ENCODE measurements at regions not wholly inside any gene's neighbourhood (a gene's known extent, or its start where the extent isn't known, plus 50 kb on each side); places are given as distances from the start of the nearest gene placed in this dataset.

- no peak for DNase-seq
Observed at GRCh38 chr4:138686106-138686835, 329.3 kb upstream of the NOCT start.

- DNase-seq, result peak; percentile 31
Observed at GRCh38 chr4:138685316-138685715, 330.3 kb upstream of the NOCT start.

GRCh38 chr4:138680989-138681604 is 334.5 kb upstream of the NOCT start:
- DNase-seq, result peak; percentile 78

GRCh38 chr4:138680256-138680655 is 335.3 kb upstream of the NOCT start:
- DNase-seq, result no peak

GRCh38 chr4:138678985-138679746 is 336.4 kb upstream of the NOCT start:
- no peak for DNase-seq

GRCh38 chr4:138677748-138678147 is 337.8 kb upstream of the NOCT start:
- no peak for DNase-seq

GRCh38 chr4:138677212-138677611 is 338.4 kb upstream of the NOCT start:
- no peak for DNase-seq

- DNase-seq, result no peak
Observed at GRCh38 chr4:138675685-138676084, 339.9 kb upstream of the NOCT start.

GRCh38 chr4:138674209-138674608 is 341.4 kb upstream of the NOCT start:
- DNase-seq, result no peak

GRCh38 chr4:138673053-138673452 is 342.5 kb upstream of the NOCT start:
- no peak for DNase-seq

- no peak for DNase-seq
Observed at GRCh38 chr4:138672393-138672976, 343.1 kb upstream of the NOCT start.

- no peak for DNase-seq
Observed at GRCh38 chr4:138671606-138672084, 343.9 kb upstream of the NOCT start.

GRCh38 chr4:138671106-138671505 is 344.5 kb upstream of the NOCT start:
- no peak for DNase-seq

- no peak for DNase-seq
Observed at GRCh38 chr4:138670681-138671080, 344.9 kb upstream of the NOCT start.

GRCh38 chr4:138669479-138670315 is 345.9 kb upstream of the NOCT start:
- no peak for DNase-seq

- no peak for DNase-seq
Observed at GRCh38 chr4:138668309-138668708, 347.3 kb upstream of the NOCT start.

GRCh38 chr4:138666366-138666765 is 349.2 kb upstream of the NOCT start:
- no peak for DNase-seq

GRCh38 chr4:138665851-138666250 is 349.7 kb upstream of the NOCT start:
- DNase-seq, result no peak

GRCh38 chr4:138663883-138664282 is 351.7 kb upstream of the NOCT start:
- no peak for DNase-seq

GRCh38 chr4:138659812-138660316 is 355.7 kb upstream of the NOCT start:
- DNase-seq, result no peak

- DNase-seq, result no peak
Observed at GRCh38 chr4:138659037-138659811, 356.4 kb upstream of the NOCT start.

All from NCI-H1436 (cell line).